Right lobe of liver (tissue), 6 donors: ENCODE measurements at regions not wholly inside any gene's neighbourhood (a gene's known extent, or its start where the extent isn't known, plus 50 kb on each side); places are given as distances from the start of the nearest gene placed in this dataset.

ENCODE experiments used
- ATAC-seq, 4 donors: fragments of 200-7000 bp; cut with Tn5 transposase; one replicate each; pipeline ENCODE4 v1.9.1; 2020; ENCODE audit warnings: mild to moderate bottlenecking in 4 of 4, moderate library complexity in 4 of 4
- DNase-seq, 3 donors: peaks; one replicate each; pipeline ENCODE4 v3.0.0-alpha.2; 2020
- H3K27ac ChIP-seq, 3 donors: fragments of 200-600 bp; one replicate each; pipeline ENCODE4 v1.8.0; 2022
- H3K27me3 ChIP-seq, 2 donors: fragments of 200-600 bp; one replicate each; pipeline ENCODE4 v1.8.0; 2022
- H3K36me3 ChIP-seq, 4 donors: fragments of 200-600 bp; sonication (generic) in 1 of 4; one replicate each; pipeline versions ENCODE4 v1.5.1 to v1.8.0; 2017 to 2022; ENCODE audit warnings: control low read depth in 1 of 4
- H3K4me1 ChIP-seq, 4 donors: fragments of 200-600 bp; sonication (generic) in 1 of 4; one replicate each; pipeline versions ENCODE4 v1.5.1 to v1.8.0; 2017 to 2022; ENCODE audit warnings: control low read depth in 1 of 4
- H3K4me3 ChIP-seq, 3 donors: fragments of 200-600 bp; one replicate each; pipeline ENCODE4 v1.8.0; 2022
- H3K9me3 ChIP-seq, 4 donors: fragments of 200-600 bp; sonication (generic) in 1 of 4; one replicate each; pipeline versions ENCODE4 v1.5.1 to v1.8.0; 2017 to 2022; ENCODE audit warnings: control low read depth in 1 of 4
- POLR2A ChIP-seq: fragments of 450-650 bp; IDR thresholded peaks from one replicate; pipeline ENCODE4 v1.6.1; 2017; ENCODE audit warnings: antibody characterized with exemption, mild to moderate bottlenecking
- WGBS: methylation state at CpG from one replicate; pipeline ENCODE4 v1.1.6; 2018; ENCODE audit warnings: low coverage, low lambda C conversion rate; ENCODE audit not compliant: insufficient coverage; ENCODE audit errors: missing lambda C conversion rate; 5-methylcytosine and 5-hydroxymethylcytosine counted together
- intact Hi-C, 2 donors: fragments of 100-400 bp; cut with DNase I; formaldehyde crosslinking; loops; one replicate each; pipeline versions ENCODE4 v1.11.2 to v1.14.1; 2022
- TF ChIP-seq, protein P1 (sequence below), 4 donors: fragments of 200-600 bp in 3 of 4; fragments of 450-650 bp in 1 of 4; IDR thresholded peaks; one replicate each; pipeline versions ENCODE4 v1.5.1 to v1.8.0; 2016 to 2022; ENCODE audit warnings: antibody characterized with exemption in 4 of 4, mild to moderate bottlenecking in 2 of 4
- donor health status: DM: no; HTN: yes; CAD: no.
- donor health status: DM: no; HTN: no; CAD: no.
- donor health status: DM: no; HTN: no; CAD: no.
- donor health status: DM: no; HTN: yes; CAD: no.
- donor health status: DM: no; HTN: yes; CAD: no.

- no peak overlapping the region for H3K4me3 ChIP-seq
- DNase-seq: no peak
- no peak for TF ChIP-seq POLR2A
- TF ChIP-seq, protein P1, sequence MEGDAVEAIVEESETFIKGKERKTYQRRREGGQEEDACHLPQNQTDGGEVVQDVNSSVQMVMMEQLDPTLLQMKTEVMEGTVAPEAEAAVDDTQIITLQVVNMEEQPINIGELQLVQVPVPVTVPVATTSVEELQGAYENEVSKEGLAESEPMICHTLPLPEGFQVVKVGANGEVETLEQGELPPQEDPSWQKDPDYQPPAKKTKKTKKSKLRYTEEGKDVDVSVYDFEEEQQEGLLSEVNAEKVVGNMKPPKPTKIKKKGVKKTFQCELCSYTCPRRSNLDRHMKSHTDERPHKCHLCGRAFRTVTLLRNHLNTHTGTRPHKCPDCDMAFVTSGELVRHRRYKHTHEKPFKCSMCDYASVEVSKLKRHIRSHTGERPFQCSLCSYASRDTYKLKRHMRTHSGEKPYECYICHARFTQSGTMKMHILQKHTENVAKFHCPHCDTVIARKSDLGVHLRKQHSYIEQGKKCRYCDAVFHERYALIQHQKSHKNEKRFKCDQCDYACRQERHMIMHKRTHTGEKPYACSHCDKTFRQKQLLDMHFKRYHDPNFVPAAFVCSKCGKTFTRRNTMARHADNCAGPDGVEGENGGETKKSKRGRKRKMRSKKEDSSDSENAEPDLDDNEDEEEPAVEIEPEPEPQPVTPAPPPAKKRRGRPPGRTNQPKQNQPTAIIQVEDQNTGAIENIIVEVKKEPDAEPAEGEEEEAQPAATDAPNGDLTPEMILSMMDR (IDR thresholded peaks at IDR 0.05): no peak
- no peaks in the 10 kb centered on the region for H3K27me3 ChIP-seq
- no peaks in the 10 kb centered on the region for H3K4me1 ChIP-seq
- 82% methylated on average over 3 of the region's 6 CpGs for WGBS
- intact Hi-C loops: no loop called here
- no peaks in the 10 kb centered on the region for H3K36me3 ChIP-seq
- no peak for ATAC-seq
- no peak overlapping the region for H3K27ac ChIP-seq
- H3K9me3 ChIP-seq: no peaks in the 10 kb centered on the region
Measured at GRCh38 chrX:6718766-6719165, 183.8 kb upstream of the VCX3A start.

DNA sequence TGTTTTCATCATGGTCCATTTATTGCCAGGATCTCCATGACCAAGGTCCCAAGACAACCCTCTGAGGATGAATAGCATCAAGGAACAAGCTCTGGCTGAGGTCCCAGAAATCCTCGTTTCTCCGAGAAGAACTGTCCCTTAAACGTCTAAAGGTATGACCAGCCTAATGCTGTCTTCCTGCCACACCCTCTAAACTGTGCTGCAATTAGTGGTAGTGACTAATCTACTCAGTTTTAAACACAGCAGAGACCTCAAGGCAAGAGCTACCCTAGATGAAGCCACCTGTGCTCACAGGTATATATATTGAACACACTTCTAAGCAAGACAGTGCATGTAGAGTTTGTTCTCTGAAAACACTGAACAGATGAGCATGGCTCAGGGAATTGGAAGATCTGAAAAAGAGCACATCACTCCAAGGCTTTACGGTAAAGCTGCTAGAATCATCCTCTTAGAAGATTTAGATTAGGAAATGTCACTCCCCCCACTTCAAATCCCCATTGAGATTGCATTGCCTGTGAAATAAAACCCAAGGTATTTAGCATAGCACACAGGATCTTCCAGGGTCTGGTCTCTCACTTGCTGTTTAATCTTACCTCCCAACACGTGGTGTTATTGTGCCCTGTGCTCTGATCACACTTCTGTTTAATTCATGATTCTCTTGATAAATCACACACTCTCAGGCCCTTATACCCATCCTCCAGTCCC lies 173.9 kb upstream of the VCX3A start:
- Histone ChIP-seq H3K36me3 (no peaks in the 10 kb centered on the region), H3K4me1 (no peaks in the 10 kb centered on the region), H3K9me3 (no peaks in the 10 kb centered on the region), H3K27me3 (no peaks in the 10 kb centered on the region), H3K4me3 (no peak overlapping the region), H3K27ac (no peak overlapping the region)
- TF ChIP-seq, protein P1 (IDR thresholded peaks at IDR 0.05): no peak
- no peak for TF ChIP-seq POLR2A
- DNase-seq (no peak), ATAC-seq (no peak)
- 64% methylated on average over 5 of the region's 5 CpGs for WGBS
- intact Hi-C loops: no loop called here

DNA sequence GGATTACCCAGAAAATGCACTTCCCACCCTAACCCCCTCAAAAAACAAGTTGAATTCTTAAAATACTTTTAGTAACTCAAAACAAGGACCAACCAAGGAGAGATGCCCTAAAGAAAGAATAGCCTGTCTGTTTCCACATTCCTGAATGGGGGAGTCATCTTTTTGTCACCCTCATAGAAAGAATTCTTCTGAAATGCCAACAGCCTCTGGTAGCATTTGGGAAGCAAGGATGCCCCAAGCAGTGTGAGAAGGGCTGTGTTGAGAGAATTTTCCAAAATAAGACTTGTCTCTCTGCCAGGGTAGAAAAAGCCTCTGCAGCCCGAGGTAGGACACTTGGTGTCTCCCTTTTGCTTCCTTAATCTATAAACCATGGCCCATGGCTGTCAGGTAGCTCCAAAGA lies 173.1 kb upstream of the VCX3A start:
- Histone ChIP-seq H3K27ac (no peak overlapping the region), H3K9me3 (no peaks in the 10 kb centered on the region), H3K4me3 (no peak overlapping the region), H3K27me3 (no peaks in the 10 kb centered on the region), H3K36me3 (no peaks in the 10 kb centered on the region), H3K4me1 (no peaks in the 10 kb centered on the region)
- WGBS: 57% methylated on average over 1 of the region's 1 CpG
- intact Hi-C loops: no loop called here
- no peak for ATAC-seq
- no peak for DNase-seq
- TF ChIP-seq, protein P1 (IDR thresholded peaks at IDR 0.05): no peak
- no peak for TF ChIP-seq POLR2A

GRCh38 chrX:6707497-6707896 lies 172.6 kb upstream of the VCX3A start:
- intact Hi-C loops: no loop called here
- Histone ChIP-seq H3K4me3 (no peak overlapping the region), H3K27ac (no peak overlapping the region), H3K36me3 (no peaks in the 10 kb centered on the region), H3K4me1 (no peaks in the 10 kb centered on the region), H3K27me3 (no peaks in the 10 kb centered on the region), H3K9me3 (no peaks in the 10 kb centered on the region)
- TF ChIP-seq, protein P1 (IDR thresholded peaks at IDR 0.05): no peak
- TF ChIP-seq POLR2A: no peak
- 61% methylated on average over 4 of the region's 6 CpGs for WGBS
- DNase-seq (no peak), ATAC-seq (no peak)

GRCh38 chrX:6701085-6701484 lies 166.2 kb upstream of the VCX3A start:
- Histone ChIP-seq H3K4me1 (no peaks in the 10 kb centered on the region), H3K4me3 (no peak overlapping the region), H3K9me3 (no peaks in the 10 kb centered on the region), H3K36me3 (no peaks in the 10 kb centered on the region), H3K27me3 (no peaks in the 10 kb centered on the region), H3K27ac (no peak overlapping the region)
- 87% methylated on average over 3 of the region's 4 CpGs for WGBS
- intact Hi-C loops: no loop called here
- no peak for TF ChIP-seq POLR2A
- TF ChIP-seq, protein P1 (IDR thresholded peaks at IDR 0.05): no peak
- ATAC-seq (no peak), DNase-seq (no peak)
